NCI-H774 (cell line): ENCODE measurements at regions not wholly inside any gene's neighbourhood (a gene's known extent, or its start where the extent isn't known, plus 50 kb on each side); places are given as distances from the start of the nearest gene placed in this dataset.
"Not testable (repeated sequence)": the region's sequence is repeated elsewhere in the genome, so short reads cannot be mapped to it uniquely, and the experiment has no call there.

ENCODE experiments used
- DNase-seq: peaks from one replicate; lab custom pipeline; 2025; lab: John Stamatoyannopoulos, UW

GRCh38 chr3:163438760-163439159 lies 1639.5 kb downstream of the SI start:
- no peak for DNase-seq

GRCh38 chr3:163422671-163423070 lies 1655.6 kb downstream of the SI start:
- DNase-seq, result no peak

DNA sequence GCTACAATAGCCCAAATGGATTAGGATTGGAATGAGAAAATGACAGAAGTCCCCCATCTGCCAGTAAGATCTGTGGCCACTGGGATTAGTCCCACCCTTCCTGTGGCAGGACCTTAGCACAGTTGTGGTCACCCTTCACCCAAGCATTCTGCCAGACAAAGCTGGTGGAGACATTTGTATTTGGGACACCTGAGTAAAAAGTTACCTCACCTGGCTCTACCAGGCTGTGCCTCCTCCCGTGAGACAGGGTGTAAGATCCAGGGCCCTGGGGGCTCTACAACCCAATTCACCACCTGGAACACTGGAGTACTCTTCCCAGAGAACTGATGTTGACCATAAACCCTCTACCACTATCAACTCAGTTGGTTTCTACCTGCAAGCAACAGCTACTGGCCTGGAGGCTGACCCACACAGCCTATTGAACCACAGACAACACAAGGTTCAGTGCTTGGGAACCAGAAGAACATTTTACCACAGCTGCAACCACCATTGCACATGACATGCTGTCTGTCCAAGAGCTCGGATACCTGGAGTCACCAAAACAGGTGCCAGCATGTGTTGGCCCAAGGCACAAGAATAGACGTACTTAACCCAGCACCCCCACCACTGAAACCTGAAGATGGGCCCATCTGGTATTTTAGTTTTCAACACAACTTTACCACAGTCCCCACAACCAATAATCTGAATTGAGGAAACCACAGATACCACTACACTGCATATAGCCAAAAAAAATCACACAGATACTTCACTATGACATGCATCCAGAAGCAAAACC lies 1686.7 kb downstream of the SI start:
- DNase-seq, result no peak

DNA sequence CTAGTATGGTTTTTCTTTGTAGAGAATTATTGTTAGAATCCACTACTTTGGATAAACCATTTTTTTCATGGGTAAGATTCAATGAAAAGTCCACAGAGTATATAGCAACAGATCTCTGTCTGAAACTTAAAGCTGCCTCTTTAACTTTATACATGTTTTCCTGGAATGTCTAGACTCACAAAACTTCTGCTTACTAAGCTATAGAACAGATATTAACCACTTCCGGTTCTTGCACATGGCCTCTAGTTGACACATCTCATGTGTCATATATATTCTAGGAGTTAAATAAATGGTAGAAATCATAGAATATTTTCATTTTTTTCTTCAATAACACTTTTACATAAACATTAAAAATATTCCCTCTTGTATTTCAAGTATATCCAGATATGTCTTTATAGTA lies 1693.9 kb downstream of the SI start:
- no peak for DNase-seq

DNA sequence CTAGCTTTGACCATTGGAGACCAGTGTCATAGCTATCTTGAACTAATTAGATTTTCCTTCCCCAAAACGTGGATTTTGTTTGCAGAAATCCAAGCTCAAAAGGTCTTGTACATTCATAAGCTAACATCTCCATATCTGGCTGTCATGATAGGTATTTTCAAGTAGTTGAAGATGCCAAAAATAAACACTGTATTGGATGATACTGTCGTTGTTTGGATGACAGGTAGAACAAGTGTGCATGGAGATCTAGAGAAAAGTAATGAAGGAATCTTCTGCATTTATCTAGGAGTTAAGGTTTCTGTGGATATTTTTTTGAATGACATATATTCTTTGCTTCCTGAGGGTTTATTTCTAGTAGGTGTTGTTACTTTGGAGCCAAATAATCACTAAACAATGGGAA lies 1696.1 kb downstream of the SI start:
- no peak for DNase-seq

GRCh38 chr3:163368168-163368567 lies 1710.1 kb downstream of the SI start:
- no peak for DNase-seq

DNA sequence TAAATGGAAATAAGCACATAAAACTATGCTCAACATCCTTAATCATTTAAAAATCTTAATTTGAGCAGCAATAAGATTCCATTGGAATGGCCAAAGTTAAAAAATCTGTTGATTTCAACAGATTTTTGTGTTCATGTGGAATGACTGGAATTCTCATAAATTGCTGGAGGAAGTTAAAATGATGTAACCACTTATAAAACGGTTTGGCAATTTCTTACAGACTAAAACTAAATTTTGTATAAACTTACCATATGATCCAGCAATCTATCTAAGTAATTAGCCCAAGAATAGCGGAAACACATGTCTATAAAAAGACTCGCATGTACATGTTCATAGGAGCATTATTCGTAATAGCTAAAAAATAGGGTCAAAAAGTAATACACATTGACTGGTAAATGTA lies 1713.6 kb downstream of the SI start:
- DNase-seq, result no peak

- DNase-seq, result no peak
Measured at GRCh38 chr3:163362151-163362550, 1716.1 kb downstream of the SI start.

DNA sequence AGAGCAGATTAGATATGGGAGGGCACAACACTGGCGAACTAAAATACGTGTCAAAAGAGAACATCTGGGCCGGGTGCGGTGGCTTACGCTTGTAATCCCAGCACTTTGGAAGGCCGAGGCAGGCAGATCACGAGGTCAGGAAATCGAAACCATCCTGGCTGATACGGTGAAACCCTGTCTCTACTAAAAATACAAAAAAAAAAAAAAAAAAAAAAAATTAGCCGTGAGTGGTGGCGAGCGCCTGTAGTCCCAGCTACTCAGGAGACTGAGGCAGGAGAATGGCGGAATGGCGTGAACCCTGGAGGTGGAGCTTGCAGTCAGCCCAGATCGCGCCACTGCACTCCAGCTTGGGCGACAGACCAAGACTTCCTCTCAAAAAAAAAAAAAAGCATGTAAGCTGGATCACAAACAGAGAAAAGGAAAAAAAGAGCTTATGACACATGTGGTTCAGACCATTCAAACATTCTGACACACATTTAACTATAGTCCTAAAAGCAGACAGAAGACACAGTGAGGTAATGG lies 1716.9 kb downstream of the SI start:
- DNase-seq, result not testable (repeated sequence)

DNA sequence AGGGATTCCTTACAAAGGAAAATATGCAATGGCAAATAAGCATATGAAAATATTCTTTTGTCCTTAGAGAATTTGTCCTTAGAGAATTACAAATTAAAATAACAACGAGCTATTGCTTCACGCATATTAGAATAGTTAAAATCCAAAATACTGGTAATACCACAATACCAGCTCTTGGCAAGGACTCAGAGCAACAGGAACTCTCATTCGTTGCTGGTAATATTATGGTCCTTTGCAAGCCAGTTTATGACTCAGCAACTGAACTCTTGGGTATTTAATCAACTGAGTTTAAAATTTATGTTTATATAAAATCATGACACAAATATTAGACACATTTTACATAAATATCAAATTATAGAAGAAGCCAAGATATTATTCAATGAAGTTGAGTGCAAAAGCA lies 1730.4 kb downstream of the SI start:
- DNase-seq, result no peak

- no peak for DNase-seq
Measured at GRCh38 chr3:163335429-163335828, 1742.9 kb downstream of the SI start.

DNA sequence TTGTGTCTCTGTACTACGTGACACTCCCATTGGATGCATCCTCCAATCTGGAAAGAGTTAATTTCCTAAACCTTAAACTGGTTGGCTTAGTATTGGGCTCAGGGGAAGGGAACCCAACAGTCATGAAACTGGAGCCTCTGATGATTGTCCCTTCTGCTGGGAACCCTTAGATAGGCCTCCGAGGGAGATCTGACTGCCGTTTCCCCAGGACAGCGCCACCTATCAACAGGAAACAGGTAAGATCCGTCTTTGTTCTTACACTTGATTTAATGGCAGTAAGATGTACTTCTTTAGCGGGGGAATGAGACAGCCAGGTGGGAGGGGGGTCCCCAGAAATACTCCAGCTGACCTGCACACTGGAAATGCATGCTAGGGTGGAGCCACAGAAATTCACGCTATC lies 1749.6 kb downstream of the SI start:
- DNase-seq, result no peak

DNA sequence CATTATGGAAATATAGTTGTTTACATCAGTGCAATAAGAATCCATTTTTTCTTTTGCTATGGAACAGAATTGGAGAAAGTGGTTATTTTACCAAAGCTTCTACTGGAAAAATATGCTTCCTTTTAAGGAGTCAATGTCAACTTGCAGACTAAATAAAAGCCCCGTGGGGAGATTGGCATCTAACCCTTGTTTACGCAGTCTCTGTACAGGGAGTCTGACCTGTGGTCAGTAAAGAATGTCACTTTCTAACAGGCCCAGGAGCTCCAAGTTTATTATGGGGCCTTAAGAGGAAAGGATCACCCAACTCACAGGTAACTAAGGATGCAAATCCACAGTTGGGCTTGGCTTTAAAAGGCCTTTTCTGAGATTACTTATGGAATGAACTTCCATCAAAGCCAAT lies 1751.2 kb downstream of the SI start:
- no peak for DNase-seq

GRCh38 chr3:163315786-163316185 lies 1762.5 kb downstream of the SI start:
- DNase-seq, result no peak

- DNase-seq, result no peak
Measured at GRCh38 chr3:163306405-163306804, 1771.9 kb downstream of the SI start.

GRCh38 chr3:163273694-163274093 lies 1777.1 kb downstream of the OTOL1 start:
- DNase-seq, result no peak

GRCh38 chr3:163266731-163267130 lies 1770.1 kb downstream of the OTOL1 start:
- DNase-seq, result no peak

GRCh38 chr3:163261618-163262017 lies 1765.0 kb downstream of the OTOL1 start:
- no peak for DNase-seq

DNA sequence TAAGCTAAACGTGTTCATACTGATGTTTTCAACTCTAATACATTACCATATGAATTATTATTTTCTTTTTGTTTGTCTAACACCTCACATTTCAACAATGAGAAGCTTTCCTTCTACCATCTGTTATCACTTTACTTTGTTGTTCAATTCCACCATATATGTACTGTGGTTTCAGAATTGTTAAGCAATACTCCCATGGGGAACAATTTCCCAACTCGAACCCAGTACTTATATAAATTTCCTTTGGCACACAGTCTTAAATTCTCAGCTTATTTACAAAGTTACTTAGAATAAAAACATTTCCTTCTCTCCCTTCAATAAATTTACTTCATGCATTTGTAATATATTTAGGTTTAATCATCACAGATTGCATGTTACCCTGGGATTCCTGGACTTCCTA lies 1764.4 kb downstream of the OTOL1 start:
- no peak for DNase-seq

DNA sequence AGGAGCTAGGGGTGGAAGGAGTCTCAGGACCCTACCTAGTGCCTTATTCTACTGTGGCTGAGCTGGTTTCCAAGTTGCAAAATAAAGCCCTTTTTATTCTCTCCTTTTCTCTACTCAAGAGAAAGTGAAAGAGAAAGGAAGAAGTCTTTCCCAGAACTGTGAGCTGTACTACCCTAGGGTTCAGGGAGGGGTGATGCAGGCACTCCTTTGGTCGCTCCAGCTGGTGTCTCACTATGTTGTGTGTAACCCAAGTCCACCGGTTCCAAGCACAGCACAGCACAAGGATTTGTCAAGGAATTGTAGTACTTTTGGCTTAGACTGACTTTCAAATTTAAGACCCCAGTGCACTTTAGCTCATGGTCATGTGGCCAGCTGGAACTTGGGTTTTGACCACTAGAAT lies 1721.7 kb downstream of the OTOL1 start:
- no peak for DNase-seq

GRCh38 chr3:163213838-163214237 lies 1717.2 kb downstream of the OTOL1 start:
- no peak for DNase-seq

DNA sequence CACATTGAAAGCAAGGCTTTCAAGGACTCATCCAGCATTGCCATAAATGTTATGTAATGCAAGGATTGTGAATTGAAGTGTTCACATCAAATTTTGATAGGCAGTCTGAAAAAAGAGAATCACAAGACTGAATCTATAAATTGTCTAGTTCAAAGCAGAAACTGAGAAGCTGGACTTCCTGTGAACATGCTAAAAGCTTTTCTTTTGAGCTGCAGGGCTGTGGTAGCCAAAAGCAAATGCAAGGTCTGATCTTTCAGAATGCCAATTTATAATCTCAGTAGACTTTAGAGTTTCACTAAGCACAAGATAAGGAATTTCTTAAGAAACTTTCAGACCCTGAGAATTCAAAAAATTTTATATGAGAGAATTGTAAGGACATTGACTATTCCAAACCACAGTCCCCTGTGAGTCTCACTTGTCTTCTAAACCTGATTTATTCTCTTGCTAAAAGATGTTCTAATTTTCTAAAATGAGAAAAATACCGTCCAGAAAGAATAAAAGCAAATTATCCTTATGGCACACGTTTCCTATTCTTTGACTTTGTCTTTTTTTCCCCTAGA lies 1700.3 kb downstream of the OTOL1 start:
- no peak for DNase-seq

DNA sequence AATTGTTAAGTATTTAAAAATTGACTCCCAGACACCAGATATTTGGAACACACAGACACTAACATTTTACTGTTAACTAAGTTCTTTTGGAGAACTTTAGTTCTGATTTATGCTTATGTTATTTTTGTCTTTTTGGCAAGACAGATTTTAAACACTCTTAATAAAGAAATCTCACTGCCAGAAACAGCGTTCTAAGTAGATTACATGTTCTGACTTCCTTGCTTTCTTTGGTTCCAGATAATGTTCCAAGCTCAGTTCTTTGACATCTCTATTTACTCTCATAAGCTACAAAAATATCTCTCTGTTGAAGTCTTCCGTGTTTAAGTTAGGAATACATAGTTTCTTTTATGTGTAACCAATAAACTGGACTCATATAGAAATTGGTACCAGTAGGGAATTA lies 1699.6 kb downstream of the OTOL1 start:
- DNase-seq, result no peak
